ENCODE measurements at regions not wholly inside any gene's neighbourhood (a gene's known extent, or its start where the extent isn't known, plus 50 kb on each side); places are given as distances from the start of the nearest gene placed in this dataset.

DNA sequence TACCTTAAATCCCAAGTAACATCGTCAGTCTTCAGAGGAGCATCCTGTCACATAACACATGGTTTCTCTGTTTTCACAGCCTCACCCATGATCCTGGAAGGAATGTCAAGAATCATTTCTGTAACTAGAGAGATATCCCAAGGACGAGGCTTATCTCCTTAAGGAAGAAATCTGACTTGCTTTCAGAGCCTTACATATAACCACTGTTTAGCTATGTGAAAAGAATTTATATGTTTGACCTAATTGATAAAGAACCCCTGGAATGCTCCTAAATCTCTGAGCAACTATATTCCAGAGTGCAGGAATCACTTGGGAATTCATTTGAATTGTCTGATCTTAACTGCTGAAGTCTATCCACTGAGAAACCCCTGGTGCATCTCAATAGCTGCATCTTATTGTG lies 243.1 kb downstream of the ALDH8A1 start:
- DNase-seq, result peak; percentile 15

DNA sequence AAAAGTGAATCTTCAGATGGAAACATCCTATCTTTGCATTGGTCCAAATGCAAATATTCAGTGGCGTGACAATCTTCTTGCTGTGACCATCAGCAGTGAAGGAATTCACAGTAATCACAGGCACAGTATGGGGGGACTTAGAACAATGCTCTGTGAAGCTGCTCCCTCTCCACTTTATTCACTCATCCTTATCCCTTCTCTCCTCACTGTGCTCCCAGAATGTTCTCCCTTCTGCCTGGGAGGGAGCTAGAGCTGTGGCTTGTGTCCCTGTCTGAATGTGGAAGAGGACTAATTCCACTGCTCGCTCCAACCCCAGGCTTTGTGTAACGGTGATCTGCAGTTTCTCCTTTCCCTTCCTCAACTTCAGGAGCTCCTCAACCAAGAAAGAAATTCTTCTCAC lies 243.7 kb downstream of the ALDH8A1 start:
- DNase-seq, result no peak

DNA sequence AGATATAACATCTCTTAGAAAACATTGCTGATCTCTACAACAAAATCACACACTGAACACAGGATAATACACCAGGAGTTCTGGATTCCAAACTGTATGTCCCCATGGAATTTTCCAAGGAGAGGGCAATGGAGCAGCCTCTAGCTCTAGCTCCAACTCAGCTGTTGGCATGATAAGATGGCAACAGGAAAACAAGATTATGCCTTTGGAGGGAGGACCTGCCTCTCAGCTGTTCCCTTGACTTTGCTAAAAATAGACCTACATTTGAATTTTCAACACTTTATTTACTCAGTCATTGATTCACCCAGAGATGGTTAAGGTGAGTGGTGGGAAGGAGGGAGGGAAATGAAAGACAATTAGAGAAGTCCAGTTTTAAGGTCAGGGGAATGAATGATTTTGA lies 246.7 kb downstream of the ALDH8A1 start:
- DNase-seq, result no peak

DNA sequence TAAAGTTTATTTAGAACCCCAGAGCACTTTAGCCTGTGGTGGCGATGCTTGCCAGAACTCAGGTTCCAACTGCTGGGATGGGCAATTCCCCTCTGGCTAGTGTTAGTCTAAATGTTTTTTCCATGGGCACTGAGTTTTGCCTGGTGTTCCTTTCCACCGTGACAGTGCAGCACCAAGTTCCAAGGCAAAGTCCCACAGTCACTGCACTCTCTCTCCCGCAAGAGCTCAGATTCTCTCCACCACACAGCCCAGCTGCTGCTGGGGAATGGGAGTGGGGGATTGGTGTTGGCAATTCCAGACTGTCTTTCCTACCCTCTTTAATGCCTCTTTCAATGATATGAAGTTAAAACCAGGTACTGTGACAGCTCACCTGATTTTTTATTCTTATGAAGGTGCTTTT lies 247.6 kb downstream of the ALDH8A1 start:
- no peak for DNase-seq

DNA sequence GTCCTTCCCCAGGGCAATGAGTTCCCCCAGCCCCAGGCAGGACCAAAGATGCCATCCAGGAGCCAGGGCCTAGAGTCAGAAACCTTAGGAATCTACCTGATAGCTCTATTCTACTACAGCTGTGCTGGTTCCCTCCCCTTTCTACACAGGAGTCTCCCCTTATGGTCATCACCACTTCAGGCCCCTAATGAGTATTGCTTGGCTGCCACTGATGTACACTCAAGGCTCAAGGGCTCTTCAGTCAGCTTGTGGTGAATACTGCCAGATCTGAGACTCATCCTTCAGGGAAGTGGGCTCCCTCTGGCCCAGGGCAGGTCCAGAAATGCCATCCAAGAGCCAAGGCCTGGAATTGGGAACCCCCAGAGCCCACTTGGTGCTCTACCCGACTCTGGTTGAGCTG lies 248.6 kb downstream of the ALDH8A1 start:
- DNase-seq, result no peak

DNA sequence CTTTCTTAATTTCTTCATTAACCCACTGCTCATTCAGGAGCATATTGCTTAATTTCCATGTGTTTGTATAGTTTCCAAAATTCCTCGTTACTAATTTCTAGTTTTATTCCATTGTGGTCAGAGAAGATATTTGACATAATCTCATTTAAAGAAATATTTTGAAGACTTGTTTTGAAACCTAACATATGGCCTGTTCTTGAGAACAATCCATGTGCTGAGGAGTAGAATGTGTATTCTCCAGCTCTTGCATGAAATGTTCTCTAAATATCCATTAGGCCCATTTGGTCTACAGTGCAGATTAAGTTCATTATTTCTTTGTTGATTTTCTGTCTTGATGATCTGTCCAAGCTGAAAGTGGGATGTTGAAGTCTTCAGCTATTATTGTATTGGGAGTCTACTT lies 251.7 kb downstream of the ALDH8A1 start:
- DNase-seq, result peak; percentile 64

DNA sequence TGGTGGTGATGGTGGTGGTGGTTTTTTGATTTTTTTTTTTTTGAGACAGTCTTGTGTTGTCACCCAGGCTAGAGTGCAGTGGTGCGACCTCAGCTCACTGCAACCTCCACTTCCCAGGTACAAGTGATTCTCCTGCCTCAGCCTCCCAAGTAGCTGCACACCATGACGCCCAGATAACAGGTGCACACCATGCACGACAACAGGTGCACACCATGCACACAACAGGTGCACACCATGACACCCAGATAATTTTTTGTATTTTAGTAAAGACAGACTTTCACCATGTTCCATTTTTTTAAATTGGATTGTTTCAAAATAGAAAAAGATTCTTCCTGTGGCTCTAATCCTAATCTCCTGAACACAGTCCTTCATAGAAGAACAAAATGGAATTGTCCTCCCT lies 257.9 kb downstream of the ALDH8A1 start:
- no peak for DNase-seq

DNA sequence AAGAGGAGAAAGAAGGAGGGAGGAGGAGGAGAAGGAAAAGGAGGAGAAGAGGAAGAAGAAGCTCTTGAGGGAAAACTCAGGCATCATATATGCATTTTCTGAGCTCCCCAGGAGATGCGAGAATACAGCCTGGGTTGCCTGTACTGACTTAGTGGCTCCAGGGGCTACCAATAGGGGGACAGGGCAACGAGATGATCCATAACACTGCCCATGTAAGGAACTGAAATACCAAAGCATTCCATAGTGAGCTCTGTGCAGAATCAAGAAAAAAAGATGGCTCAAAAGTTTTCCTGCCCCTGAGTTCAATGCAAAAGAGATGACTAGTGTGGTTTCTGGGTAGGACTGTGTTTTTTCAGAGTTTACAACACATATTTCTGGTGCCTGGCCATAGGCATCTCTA lies 258.7 kb downstream of the ALDH8A1 start:
- DNase-seq, result no peak

DNA sequence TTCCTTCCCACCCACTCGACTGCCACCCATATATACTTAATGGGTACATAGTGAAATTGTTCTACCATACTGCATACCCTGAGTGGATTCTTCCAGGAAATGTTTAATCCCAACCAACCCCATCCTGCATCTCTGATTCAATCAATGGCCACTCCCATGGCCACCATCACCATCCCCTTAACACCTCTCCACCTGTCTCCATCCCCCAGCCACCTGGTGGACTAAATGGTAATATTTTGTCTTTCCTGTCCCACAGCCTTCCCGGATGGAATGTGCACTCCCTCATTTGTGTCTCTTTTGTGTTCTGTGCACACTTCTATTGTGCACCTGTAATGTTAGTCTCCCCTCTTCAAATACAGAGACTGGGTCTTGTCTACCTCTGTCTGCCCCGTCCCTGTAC lies 259.9 kb downstream of the ALDH8A1 start:
- DNase-seq, result no peak

DNA sequence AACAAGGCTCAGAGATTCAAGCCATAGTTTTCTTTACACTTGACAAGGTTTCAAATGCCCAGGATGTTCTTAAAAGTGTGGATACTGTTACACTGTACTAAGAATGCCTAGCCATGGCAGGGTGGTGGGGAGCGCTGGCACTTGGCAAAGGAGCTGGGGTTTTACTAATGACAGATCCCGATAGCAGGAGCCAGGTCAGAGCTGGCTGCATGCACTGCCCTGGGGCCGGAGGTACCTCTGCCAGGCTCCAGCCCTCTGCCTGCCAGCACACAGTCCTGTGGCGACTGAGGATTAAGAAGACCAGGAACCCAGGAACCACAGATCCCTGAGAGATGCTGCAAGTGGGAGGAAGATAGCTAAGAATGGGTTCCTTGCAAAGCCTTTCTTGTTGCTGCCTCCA lies 260.3 kb downstream of the ALDH8A1 start:
- DNase-seq, result no peak

DNA sequence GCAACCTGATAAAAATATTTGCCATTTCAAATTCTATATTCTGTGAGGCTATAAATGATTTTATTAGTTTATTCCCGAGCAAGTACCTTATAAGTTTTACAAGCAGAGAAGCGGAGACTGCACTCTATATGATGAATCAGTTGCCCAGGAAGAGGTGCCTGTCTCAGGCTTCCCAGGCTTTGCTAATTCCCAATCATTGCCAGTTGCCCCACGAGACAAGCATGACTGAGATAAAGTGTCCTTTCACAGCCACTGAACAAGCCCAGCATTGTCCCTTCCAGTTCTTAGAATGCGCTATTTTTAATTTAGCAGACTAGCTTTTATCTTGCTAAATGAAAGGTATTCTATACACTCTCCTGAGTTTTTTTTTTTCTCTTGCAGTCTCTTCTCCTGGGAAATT lies 260.7 kb downstream of the ALDH8A1 start:
- DNase-seq, result no peak

DNA sequence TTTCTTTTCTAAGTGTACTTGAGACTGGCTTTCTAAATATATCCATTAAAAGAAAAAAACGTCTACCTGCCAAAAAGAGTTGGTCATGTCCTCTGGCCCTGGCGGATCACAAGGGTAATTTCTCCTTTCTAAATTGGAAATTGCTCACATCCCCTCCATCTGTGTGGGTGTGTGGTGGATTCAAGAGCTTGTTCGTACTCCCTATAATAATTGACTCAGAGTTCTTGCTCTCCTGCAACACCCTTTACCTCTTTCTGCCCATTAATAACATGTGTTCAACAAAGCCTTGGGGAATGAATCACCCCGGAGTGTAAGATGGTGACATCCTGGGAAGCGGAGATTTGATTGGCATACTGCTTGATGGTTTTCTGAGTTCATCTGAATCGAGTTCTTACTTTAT lies 263.8 kb downstream of the ALDH8A1 start:
- peak; percentile 82 for DNase-seq

DNA sequence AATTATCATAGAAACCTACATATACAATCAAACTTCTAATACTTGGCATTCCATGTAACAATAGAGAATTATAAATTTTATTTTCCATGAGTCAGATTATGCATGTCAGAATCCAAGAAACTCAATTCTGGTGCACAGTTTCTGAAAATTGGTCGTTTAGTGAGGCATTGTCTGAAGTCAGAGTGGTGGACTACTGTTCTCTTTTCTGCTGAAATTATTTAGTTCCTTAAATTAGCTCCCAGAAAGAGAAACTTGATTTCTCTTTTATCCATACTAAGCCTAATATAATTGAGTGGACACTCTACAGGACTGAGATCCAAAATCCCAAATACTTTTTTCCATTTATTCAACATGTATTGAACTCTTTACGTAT lies 265.5 kb downstream of the ALDH8A1 start:
- peak; percentile 12 for DNase-seq

DNA sequence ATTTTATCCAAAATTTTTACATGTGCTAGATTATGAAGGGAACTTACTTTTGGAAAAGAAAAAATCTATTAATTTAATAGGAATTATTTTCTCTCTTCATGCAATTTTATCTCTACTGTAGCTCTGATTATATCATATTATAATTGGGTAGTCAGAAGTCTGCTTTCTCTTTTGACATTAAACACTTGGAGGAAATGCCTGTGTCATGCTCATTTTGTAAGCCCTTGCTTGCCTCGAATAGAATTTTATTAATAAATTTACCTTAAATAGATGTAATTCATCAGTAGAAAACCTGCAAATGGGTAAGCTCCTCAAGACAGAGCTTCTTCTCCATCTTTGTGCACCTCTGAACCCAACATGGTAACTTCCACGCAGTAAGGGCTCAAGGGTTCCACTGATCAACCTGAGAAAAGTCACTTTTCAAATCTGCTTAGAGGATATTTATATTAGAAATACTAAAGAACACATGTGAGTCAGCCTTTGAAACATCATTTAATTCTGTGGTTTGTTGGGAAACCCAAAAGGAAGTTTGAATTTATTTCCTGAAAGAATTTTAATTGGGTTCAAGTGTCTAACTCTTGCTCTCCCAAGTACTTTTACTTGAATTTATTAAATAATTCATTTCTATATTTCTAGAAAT lies 266.0 kb downstream of the ALDH8A1 start:
- DNase-seq, result peak; percentile 78

DNA sequence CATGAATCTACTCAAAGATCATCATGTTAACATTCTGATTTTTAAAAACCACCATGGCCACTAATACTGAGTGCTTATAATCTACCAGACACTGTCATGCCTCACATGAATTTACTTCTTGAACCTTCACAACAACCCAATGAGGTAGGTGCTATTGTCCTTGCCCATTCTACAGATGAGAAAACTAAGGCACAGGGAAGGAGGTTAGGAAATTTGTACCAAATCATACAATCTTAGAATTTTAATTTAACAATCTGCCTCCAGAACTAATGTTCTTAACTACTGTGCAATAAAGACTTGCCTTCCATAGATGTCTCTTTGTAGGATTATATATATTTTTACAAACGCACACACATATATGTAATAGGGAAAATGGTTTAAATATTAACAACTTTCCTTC lies 269.5 kb downstream of the ALDH8A1 start:
- DNase-seq, result no peak

DNA sequence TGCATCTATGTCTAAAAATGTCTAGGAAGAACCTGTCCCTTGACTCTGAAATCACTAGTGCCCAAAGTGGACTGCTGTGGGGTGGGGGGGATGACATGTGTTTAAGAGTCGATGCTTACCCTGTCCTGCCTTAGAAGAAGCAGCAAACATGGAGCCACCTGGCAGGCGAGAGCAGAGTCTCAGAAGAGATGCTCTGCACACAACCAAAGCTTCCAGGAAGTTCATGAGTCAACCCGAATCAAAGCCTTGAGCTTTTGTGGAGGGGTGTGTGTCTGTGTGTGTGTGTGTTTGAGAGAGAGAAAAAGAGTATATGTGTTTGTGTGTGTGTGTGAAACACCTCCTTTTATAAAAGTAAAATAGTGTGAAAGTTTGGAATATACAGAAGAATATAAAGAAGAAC lies 269.9 kb downstream of the ALDH8A1 start:
- peak; percentile 37 for DNase-seq

DNA sequence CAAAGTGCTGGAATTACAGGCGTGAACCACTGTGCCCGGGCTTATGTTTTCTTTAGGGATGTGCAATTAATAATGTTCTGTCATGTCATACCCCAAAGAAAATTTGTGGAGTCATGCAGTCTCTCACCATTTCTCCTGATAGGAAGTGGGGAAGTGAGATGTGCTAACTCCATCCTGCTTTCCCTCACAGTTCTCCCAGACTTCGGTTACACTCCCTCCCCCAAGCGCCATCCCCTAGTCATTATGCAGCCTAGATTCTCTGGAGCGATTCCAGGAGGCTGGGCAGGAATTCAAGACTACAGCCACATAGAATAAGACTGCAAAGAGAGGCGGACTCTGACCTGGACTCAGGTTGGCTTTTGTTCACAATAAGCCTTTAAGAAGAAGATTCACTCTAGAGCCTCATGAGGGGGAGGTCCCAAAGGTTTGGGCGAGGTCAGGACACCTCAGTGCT lies 271.4 kb downstream of the ALDH8A1 start:
- no peak for DNase-seq

DNA sequence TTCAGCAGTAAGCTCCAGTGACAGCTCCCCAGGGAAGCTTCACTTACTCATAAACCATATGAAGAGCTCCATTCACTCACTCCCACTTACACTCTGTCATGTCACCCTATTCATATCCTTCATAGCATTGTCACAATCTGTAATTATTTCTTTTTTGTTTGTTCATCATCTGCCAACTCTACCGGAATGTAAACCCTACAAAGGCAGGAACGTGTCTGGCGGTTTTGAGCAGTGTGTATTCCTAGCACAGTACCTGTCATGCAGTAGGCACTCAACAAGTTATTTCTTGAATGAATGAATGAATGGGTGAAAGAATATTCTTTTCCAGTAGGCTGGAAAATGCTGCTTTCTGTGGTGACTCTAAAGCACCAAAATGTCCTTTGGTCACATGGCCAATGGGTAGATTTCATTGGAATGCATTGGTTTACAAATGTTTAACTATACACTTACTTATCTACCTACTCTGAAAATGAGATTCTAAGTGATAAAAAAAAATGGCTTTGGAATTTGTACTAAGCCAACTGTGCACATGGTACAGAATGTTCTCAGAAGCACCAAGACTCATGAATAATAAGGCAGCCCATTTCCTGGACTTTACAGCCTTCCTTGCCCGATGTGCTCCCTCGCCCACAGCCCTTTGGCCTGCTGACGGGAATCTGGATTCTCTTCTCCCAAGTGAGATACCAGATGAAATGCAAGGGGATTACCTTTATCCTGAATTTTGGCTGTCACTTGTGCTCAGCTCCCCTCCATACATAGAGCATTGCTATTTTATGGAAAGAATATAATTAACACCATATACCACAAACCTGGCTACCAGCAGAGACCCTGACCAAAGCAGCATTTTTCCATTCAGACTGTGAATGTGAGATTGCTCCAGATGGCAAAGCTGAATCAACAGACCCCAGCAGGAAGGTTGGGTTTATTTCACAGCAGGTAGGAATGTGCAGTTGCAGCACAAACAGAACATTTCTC lies 273.3 kb downstream of the ALDH8A1 start:
- peak; percentile 72 for DNase-seq

DNA sequence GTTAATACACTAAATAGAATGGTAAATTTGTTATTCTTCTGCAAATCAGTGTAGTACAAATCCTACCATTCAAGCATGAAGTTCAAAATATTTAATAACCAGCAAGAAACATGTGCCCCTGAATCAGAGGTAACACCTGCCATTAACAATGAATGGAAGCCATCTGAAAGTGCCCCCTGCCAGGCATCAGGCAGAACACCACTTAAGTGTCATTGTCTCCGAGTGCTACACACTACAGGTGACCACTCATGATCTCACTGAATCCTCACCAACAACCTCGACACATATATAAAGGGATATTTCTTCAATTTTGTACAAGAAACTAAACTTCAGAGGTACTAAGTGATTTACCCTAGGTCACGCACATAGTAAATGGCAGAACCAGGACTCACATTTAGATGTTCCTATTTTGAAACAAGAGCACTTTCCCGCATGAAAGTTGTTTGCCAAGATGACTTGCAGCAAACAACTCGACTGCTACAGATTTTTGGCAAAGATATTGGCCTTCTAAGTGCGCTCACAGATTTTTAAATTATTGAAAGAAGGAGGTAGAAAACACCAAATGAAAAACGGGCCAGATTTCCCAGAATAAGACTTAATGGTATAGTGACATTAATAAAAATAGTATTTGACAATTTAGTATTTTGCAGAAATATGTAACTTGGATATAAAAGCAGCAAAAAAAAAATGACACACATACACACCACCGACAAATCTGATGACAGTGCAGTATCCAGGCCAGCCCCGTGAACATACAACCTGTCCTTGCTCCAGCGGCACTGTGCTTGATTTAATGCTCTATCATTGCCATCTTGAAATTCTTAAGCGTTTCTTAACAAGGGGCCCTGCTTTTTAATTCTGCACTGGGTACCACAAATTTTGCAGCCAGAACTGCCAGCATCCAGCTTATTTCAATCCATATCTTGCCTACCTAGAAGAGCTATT lies 274.5 kb downstream of the ALDH8A1 start:
- no peak for DNase-seq

DNA sequence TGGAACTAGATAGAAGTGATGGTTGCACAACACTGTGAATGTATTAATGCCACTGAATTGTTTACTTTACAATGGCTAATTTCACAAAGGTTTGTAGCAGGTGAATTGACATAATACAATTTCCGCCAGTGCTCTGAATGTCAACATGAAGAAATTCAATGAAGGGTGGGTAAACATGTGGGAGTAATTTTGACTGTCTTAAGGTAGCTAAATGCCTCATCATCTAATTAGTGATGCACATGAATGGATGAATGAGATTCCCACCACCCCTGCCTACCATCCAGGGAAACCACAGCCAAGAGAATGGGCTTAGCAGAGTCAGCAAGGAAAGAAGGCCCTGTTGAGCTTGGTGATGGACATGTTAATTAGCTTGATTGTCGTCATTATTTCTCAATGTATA lies 275.3 kb downstream of the ALDH8A1 start:
- no peak for DNase-seq

DNA sequence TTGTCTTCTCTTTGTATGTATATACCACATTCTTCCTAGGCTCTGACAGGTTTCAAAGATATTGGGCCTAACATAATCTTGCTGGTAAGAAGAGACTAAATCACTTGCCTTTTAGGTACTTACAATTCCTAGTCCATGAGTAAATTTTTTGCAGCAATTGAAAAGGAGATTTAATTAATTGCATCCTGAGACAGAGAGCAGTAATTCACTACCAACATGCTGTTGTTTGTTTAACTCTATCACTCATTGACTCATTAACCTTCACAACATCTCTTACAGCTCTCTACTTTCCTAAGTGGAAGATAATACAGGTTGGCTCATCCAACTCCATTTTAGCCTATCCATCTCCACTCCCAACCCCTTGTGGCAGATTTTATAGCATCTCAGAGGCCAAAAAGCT lies 280.4 kb downstream of the ALDH8A1 start:
- DNase-seq, result no peak

DNA sequence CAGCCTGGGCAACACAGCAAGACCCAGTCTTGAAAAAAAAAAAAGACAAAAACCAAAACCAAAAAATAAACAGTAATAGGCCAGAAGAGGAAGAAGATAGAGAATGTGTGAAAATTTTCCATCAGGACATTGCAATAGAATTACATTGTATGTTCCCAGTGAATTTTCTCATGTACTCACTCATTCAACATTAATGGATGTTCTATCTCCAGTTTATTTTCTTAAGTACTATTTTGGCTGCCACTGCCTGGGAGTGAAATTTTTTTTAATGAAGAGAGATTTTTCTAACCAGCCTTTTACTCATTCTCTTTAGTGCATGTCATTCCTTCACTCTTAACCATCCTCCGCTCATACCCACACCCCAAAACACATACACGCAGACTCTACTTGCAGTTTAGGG lies 282.8 kb downstream of the ALDH8A1 start:
- no peak for DNase-seq

DNA sequence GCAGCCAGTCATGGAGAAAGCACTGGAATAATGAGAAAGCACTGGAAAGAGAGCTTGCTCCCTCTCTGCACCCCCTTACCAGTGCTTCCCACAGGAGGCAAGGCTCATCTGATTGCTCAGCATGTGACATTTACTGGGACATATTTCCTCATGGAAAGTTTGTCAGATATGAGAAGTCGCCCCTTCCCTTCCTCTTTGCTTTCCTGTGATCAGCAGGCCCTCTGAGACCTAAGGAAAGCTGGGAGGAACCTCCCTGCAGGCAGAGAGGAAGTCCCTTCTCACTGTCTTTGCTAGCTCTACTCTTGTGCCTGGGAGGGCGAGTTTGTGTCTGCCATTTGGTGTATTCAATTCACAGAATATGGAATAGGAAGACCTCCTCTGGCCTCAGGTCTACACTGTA lies 283.8 kb downstream of the ALDH8A1 start:
- DNase-seq, result no peak
